Epithelial cell of esophagus (primary cell): ENCODE measurements at regions not wholly inside any gene's neighbourhood (a gene's known extent, or its start where the extent isn't known, plus 50 kb on each side); places are given as distances from the start of the nearest gene placed in this dataset.

Experiments
- DNase-seq: peaks from one replicate; pipeline ENCODE4 v3.0.0; 2010; ENCODE audit warnings: low read depth
- H3K4me3 ChIP-seq: 2 replicates; pipeline ENCODE4 v1.5.1; 2011; ENCODE audit warnings: mild to moderate bottlenecking, low read length, control low read depth
- CTCF ChIP-seq: IDR thresholded peaks from 2 replicates; pipeline ENCODE4 v1.5.1; 2011; ENCODE audit warnings: low read depth, mild to moderate bottlenecking, low read length, control low read depth, inconsistent platforms; ENCODE audit not compliant: insufficient read depth; ENCODE audit errors: missing control alignments

GRCh38 chr4:122038896-122039295 lies 87.0 kb upstream of the TRPC3 start:
- peak; percentile 44 for DNase-seq
- no peak for TF ChIP-seq CTCF
- H3K4me3 ChIP-seq: no peak overlapping the region

DNA sequence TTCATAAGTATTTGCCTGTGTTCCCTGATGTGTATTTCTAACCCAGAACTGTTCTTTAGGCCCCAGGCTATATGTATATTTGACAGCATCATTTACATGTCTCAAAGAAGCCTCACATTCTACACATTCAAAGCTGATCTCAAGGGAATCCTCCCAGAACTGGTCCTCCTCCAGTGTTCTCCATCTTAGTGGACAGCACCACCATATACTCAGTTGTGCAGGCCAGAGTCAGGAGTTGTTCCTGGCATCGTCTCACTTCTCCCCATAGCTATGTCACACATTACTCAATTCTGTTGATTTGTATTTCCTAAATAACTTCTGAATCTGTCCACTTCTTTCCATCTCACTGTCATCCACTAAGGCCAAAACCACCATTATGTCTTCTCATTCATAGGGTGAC lies 82.8 kb upstream of the TRPC3 start:
- TF ChIP-seq CTCF: no peak
- DNase-seq: no peak
- no peak overlapping the region for H3K4me3 ChIP-seq

GRCh38 chr4:122027203-122027602 lies 75.3 kb upstream of the TRPC3 start:
- no peak for TF ChIP-seq CTCF
- H3K4me3 ChIP-seq: no peak overlapping the region
- DNase-seq: no peak

GRCh38 chr4:122017296-122017695 lies 65.4 kb upstream of the TRPC3 start:
- no peak overlapping the region for H3K4me3 ChIP-seq
- TF ChIP-seq CTCF: no peak
- DNase-seq: no peak

DNA sequence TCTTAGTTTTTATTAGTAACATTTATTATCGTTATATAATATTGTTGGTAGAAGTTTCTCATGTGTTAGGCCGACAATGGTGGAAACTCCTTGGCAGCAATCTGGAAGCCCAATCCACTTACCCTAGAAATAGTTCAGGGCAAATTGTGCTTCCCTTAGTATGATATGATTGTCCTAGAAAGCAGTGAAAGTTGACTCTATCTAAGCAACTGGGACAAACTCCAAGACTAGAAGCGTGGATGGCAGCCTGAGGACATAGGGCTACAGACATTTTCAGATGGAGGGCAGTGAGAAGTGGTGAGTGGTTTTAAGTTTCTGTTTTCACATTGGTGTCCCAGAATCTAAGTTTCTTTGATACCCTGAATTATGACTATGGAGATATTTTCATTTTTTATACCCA lies 63.3 kb upstream of the TRPC3 start:
- no peak for TF ChIP-seq CTCF
- no peak overlapping the region for H3K4me3 ChIP-seq
- DNase-seq: no peak

DNA sequence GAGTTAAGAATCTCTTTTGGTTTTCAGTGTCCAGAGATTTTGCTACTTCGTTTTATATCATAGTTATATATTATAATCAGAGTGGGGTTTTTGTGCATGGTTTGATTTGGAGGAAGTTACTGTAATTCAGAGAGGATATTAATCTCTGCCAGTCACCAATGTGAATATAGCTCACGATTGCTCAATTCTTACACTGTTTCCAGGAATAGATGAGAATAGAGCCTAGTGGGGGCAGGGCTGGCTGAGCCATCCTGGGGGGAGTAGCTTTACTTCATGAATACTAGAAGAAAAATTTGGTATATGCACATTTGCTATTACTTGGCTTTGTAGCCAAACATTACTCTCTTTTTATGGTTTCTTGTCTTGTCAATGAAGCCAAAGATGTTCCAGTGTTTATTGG lies 60.9 kb upstream of the TRPC3 start:
- no peak for TF ChIP-seq CTCF
- DNase-seq: peak; percentile 9
- no peak overlapping the region for H3K4me3 ChIP-seq

DNA sequence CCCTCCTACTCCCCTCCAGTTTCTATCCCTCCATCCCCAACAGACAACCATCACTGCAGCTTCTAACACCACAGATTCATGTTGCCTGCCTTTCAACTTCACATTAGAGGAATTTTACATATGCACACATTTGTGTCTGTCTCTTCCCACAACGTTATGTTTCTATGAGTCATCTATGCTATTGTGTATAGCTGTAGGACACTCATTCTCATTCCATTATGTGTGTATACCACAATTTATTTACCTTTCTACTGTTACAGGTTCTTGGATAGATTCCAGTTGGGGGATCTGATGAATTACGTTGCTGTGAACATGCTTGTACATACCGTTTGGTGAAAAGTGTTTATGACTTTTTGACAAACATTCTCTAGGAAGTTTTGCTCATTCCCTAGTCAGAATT lies 58.8 kb upstream of the TRPC3 start:
- peak; percentile 67 for DNase-seq

More for the DNA sequence above, 58.8 kb upstream of the TRPC3 start:
- no peak overlapping the region for H3K4me3 ChIP-seq
- no peak for TF ChIP-seq CTCF
